GM18951 (cell line): ENCODE measurements at regions not wholly inside any gene's neighbourhood (a gene's known extent, or its start where the extent isn't known, plus 50 kb on each side); places are given as distances from the start of the nearest gene placed in this dataset.

Experiments used
- POLR2A ChIP-seq: IDR thresholded peaks from 4 replicates; pipeline ENCODE4 v1.6.1; 2011; ENCODE audit warnings: mild to moderate bottlenecking; ENCODE audit not compliant: insufficient read length, insufficient read depth; ENCODE audit errors: extremely low read depth
- in situ Hi-C: fragments of 300-500 bp; cut with MboI; formaldehyde crosslinking; loops from one replicate; pipeline ENCODE4 v1.12.0; 2022; ENCODE audit warnings: low sequenced_read_pairs, mixed read lengths, inconsistent platforms; ENCODE audit not compliant: unreplicated experiment

GRCh38 chr3:150179330-150179729 lies 208.6 kb upstream of the PFN2 start:
- TF ChIP-seq POLR2A = no peak
- in situ Hi-C loops = no loop called here

GRCh38 chr3:150177673-150178381 lies 207.1 kb upstream of the PFN2 start:
- in situ Hi-C loops = no loop called here
- no peak for TF ChIP-seq POLR2A

GRCh38 chr3:150174179-150174578 lies 203.5 kb upstream of the PFN2 start:
- no peak for TF ChIP-seq POLR2A
- in situ Hi-C loops = no loop called here

- no peak for TF ChIP-seq POLR2A
- in situ Hi-C loops = no loop called here
These were observed 201.7 kb upstream of the PFN2 start for GRCh38 chr3:150172356-150172755.

GRCh38 chr3:150170852-150171520 lies 200.3 kb upstream of the PFN2 start:
- TF ChIP-seq POLR2A = no peak
- in situ Hi-C loops = no loop called here

GRCh38 chr3:150169330-150169940 lies 198.7 kb upstream of the PFN2 start:
- in situ Hi-C loops = no loop called here
- TF ChIP-seq POLR2A = no peak

- in situ Hi-C loops = no loop called here
- TF ChIP-seq POLR2A = no peak
These were observed 198.0 kb upstream of the PFN2 start for GRCh38 chr3:150168698-150169097.

GRCh38 chr3:150165396-150166094 lies 194.8 kb upstream of the PFN2 start:
- no peak for TF ChIP-seq POLR2A
- in situ Hi-C loops = no loop called here

- no peak for TF ChIP-seq POLR2A
- in situ Hi-C loops = no loop called here
These were observed 190.3 kb upstream of the PFN2 start for GRCh38 chr3:150161011-150161410.

- no peak for TF ChIP-seq POLR2A
- in situ Hi-C loops = no loop called here
These were observed 188.4 kb upstream of the PFN2 start for GRCh38 chr3:150158943-150159625.

- TF ChIP-seq POLR2A = no peak
These were observed 181.9 kb upstream of the PFN2 start for GRCh38 chr3:150152567-150152966.

GRCh38 chr3:150150633-150151032 lies 179.9 kb upstream of the PFN2 start:
- in situ Hi-C loops = no loop called here
- no peak for TF ChIP-seq POLR2A

More at GRCh38 chr3:150152567-150152966, 181.9 kb upstream of the PFN2 start:
- in situ Hi-C loops = no loop called here

GRCh38 chr3:150149651-150150051 lies 179.0 kb upstream of the PFN2 start:
- TF ChIP-seq POLR2A = no peak
- in situ Hi-C loops = no loop called here
